22Rv1 (cell line): ENCODE measurements at regions not wholly inside any gene's neighbourhood (a gene's known extent, or its start where the extent isn't known, plus 50 kb on each side); places are given as distances from the start of the nearest gene placed in this dataset.

Experiments
- H3K27ac ChIP-seq: fragments of 450-650 bp; 2 replicates; pipeline ENCODE4 v1.5.1; 2017
- CTCF ChIP-seq: fragments of 450-650 bp; IDR thresholded peaks from 2 replicates; pipeline ENCODE4 v1.5.1; 2017; ENCODE audit warnings: mild to moderate bottlenecking
- ZFX ChIP-seq: fragments of 450-650 bp; IDR thresholded peaks from 2 replicates; pipeline ENCODE4 v1.6.1; 2017; ENCODE audit warnings: antibody characterized with exemption, borderline replicate concordance

- H3K27ac ChIP-seq, result no peak overlapping the region
Observed at GRCh38 chr6:105785066-105785811, 300.9 kb upstream of the PRDM1 start.

GRCh38 chr6:105784179-105784578 lies 302.0 kb upstream of the PRDM1 start:
- TF ChIP-seq CTCF (no peak), ZFX (no peak)
- no peak overlapping the region for H3K27ac ChIP-seq

More at GRCh38 chr6:105785066-105785811, 300.9 kb upstream of the PRDM1 start:
- TF ChIP-seq ZFX, result no peak
- no peak for TF ChIP-seq CTCF

- no peak overlapping the region for H3K27ac ChIP-seq
- TF ChIP-seq CTCF (no peak), ZFX (no peak)
Observed at GRCh38 chr6:105783333-105783935, 302.7 kb upstream of the PRDM1 start.

- no peak for TF ChIP-seq ZFX
- TF ChIP-seq CTCF, result no peak
- H3K27ac ChIP-seq, result no peak overlapping the region
Observed at GRCh38 chr6:105781915-105782314, 304.2 kb upstream of the PRDM1 start.

GRCh38 chr6:105781248-105781647 lies 304.9 kb upstream of the PRDM1 start:
- H3K27ac ChIP-seq, result no peak overlapping the region

GRCh38 chr6:105780146-105780860 lies 305.8 kb upstream of the PRDM1 start:
- TF ChIP-seq CTCF (no peak), ZFX (no peak)
- H3K27ac ChIP-seq, result no peak overlapping the region

More at GRCh38 chr6:105781248-105781647, 304.9 kb upstream of the PRDM1 start:
- no peak for TF ChIP-seq ZFX
- TF ChIP-seq CTCF, result no peak
